HEK293T (cell line): ENCODE measurements at regions not wholly inside any gene's neighbourhood (a gene's known extent, or its start where the extent isn't known, plus 50 kb on each side); places are given as distances from the start of the nearest gene placed in this dataset.
"Not testable (repeated sequence)": the region's sequence is repeated elsewhere in the genome, so short reads cannot be mapped to it uniquely, and the experiment has no call there.

ENCODE experiments used
- ARNT ChIP-seq: fragments of 450-650 bp; IDR thresholded peaks from 2 replicates; pipeline ENCODE4 v1.6.1; 2017; ENCODE audit warnings: mild to moderate bottlenecking
- FOXK2 ChIP-seq: fragments of 450-650 bp; IDR thresholded peaks from 2 replicates; pipeline ENCODE4 v1.6.1; 2016; ENCODE audit warnings: mild to moderate bottlenecking
- PKNOX1 ChIP-seq: fragments of 450-650 bp; IDR thresholded peaks from 2 replicates; pipeline ENCODE4 v1.6.1; 2016
- SUZ12 ChIP-seq: fragments of 450-650 bp; IDR thresholded peaks from 2 replicates; pipeline ENCODE4 v1.6.1; 2016; ENCODE audit warnings: mild to moderate bottlenecking

DNA sequence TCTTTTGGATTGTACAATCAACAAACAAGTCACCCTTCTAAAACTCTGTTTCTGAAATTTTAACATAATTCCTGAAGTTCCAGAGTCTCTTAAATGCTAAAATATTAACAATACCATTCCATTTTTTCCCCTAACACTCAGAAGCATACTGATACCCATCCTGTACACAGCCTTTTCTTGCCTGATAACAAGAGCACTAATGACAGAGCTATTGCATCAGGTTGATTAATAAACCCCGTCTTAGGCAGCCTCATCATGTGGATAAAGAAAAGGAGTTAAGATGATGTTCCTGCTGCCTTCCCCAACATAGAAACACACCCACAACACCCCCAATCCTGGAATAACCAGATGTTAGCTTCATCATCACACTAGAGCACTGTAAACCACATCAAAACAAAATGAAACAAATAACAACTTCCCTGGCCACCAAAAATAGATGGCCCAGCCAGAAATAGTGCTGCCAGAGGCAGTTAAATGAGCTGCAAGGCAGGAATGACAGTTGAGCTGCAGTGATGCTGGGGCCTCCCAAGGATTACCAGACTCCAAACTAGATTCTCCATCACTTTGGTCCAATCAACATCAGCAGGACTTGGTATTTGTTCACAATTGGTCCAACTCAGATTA lies 93.8 kb upstream of the NBPF26 start:
- not testable (repeated sequence) for TF ChIP-seq ARNT, PKNOX1, FOXK2, SUZ12
